GM12892 (cell line): ENCODE measurements at regions not wholly inside any gene's neighbourhood (a gene's known extent, or its start where the extent isn't known, plus 50 kb on each side); places are given as distances from the start of the nearest gene placed in this dataset.

Experiments
- POLR2A ChIP-seq: IDR thresholded peaks from 2 replicates; pipeline ENCODE4 v1.6.1; 2011; ENCODE audit warnings: low read depth, low read length, control low read depth
- POLR2AphosphoS5 ChIP-seq: IDR thresholded peaks from 2 replicates; pipeline ENCODE4 v1.6.1; 2011; ENCODE audit warnings: low read depth, low read length, control low read depth

DNA sequence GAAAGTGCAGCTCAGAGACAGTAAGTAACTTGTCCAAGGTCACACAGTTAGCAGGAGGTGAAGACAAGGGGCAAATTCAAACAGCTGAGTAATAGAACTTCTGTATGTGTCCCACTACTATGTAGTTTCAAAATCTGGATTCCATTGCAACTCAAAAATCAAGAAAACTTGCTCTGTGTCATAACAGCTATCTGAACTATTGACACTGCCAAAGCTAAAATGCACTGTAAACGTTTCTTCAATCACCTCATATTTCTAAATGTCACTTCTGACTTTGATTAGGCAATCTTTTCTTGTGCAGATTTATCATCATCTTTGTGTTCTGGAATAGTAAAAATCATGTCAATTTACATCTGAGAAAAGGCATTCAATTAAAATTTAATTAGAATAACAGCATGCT is 957.6 kb downstream of the MRPL39 start:
- no peak for TF ChIP-seq POLR2A
- TF ChIP-seq POLR2AphosphoS5: no peak
